ENCODE measurements at regions not wholly inside any gene's neighbourhood (a gene's known extent, or its start where the extent isn't known, plus 50 kb on each side); places are given as distances from the start of the nearest gene placed in this dataset.

DNA sequence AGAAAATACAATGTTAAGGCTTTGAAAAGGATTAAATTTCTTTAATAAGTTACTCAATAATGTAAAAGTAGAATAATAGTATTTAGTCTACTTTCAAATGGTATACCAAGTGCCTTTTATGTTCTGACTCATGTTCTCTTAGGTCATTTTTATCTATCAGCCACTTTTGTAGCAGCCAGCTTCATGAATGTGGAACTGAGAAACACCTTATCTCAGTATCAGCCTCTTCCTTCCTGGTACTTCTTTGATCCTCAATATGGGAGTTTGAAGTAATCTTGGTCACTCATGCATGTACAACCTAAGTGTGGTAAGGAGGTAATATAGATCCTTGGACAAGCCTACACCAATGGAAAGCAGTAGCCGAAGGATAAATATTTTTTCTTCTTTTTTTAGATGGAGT lies 180.4 kb upstream of the NRXN1 start:
- TF ChIP-seq CTCF (IDR thresholded peaks at IDR 0.05) = no peak
- Histone ChIP-seq H3K4me1 (no peaks in the 10 kb centered on the region), H3K36me3 (ENCODE audit: insufficient read depth in 1 of 2, low read depth in 1 of 2) (no peaks in the 10 kb centered on the region), H3K27ac (no peak overlapping the region), H3K27me3 (ENCODE audit: insufficient read depth in 3 of 3, low read length in 2 of 3) (peaks cover 0 to 2% (median 0%) of the 10 kb centered on the region in 3 donors), H3K9me3 (no peaks in the 10 kb centered on the region), H3K4me3 (no peak overlapping the region)
- ATAC-seq (no peak), DNase-seq (no peak)
- WGBS, 3 donors = 83 to 93% (median 92%) methylated on average over 1 of the region's 1 CpG
- intact Hi-C loops (cut with DNase I) = no loop called here

DNA sequence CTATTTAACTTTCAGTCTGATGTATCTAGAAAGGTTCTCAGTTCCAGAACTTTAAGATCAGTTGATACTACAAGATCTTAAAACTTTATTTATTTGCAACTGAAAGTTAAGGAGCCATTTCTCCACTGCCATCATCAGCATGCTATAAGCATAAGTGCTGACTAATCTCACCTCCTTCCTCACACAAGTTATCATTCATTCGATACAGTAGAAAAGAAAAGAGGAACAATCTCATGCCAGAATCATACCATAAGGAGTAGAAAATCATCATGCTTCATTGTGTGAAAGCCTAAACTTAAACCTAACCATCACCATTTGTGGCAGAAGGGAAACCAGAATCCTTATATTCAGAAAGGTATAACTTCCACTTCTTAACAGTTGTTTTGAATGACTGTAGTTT lies 176.6 kb upstream of the NRXN1 start:
- no peaks in the 10 kb centered on the region for H3K36me3 ChIP-seq (ENCODE audit: insufficient read depth in 1 of 2, low read depth in 1 of 2)
- no peak for TF ChIP-seq CTCF (IDR thresholded peaks at IDR 0.05)
- 67 to 78% (median 73%) methylated on average over 1 of the region's 1 CpG for WGBS, 3 donors
- H3K27ac ChIP-seq = no peak overlapping the region
- H3K27me3 ChIP-seq (ENCODE audit: insufficient read depth in 3 of 3, low read length in 2 of 3) = peaks cover 0 to 2% (median 0%) of the 10 kb centered on the region in 3 donors
- no peak for ATAC-seq
- no peak for DNase-seq
- H3K9me3 ChIP-seq = no peaks in the 10 kb centered on the region
- intact Hi-C loops (cut with DNase I) = no loop called here
- no peak overlapping the region for H3K4me3 ChIP-seq
- no peaks in the 10 kb centered on the region for H3K4me1 ChIP-seq

DNA sequence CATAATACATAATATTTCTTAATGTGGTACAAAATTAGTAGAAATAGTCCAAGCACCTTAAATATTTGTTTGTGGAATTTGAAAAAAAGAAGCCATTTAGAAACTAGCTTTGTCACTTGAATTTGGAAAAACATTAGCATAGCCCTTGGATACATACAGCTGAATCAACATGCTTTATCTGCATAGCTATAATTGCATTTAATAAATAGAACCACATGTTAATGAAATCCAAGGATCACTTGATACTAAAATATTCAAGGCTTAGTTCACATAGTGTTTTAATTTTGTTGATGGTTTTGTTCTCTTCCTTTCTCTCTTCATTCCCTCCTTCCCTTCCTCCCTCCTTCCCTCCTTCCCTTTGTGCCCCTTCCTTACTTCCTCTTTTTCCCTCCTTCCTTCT lies 169.4 kb upstream of the NRXN1 start:
- intact Hi-C loops (cut with DNase I) = no loop called here
- no peaks in the 10 kb centered on the region for H3K36me3 ChIP-seq (ENCODE audit: insufficient read depth in 1 of 2, low read depth in 1 of 2)
- no peaks in the 10 kb centered on the region for H3K27me3 ChIP-seq (ENCODE audit: insufficient read depth in 3 of 3, low read length in 2 of 3)
- DNase-seq (no peak), ATAC-seq (no peak)
- no peaks in the 10 kb centered on the region for H3K9me3 ChIP-seq
- H3K27ac ChIP-seq = no peak overlapping the region
- no peak overlapping the region for H3K4me3 ChIP-seq
- TF ChIP-seq CTCF (IDR thresholded peaks at IDR 0.05) = no peak
- H3K4me1 ChIP-seq = no peaks in the 10 kb centered on the region

DNA sequence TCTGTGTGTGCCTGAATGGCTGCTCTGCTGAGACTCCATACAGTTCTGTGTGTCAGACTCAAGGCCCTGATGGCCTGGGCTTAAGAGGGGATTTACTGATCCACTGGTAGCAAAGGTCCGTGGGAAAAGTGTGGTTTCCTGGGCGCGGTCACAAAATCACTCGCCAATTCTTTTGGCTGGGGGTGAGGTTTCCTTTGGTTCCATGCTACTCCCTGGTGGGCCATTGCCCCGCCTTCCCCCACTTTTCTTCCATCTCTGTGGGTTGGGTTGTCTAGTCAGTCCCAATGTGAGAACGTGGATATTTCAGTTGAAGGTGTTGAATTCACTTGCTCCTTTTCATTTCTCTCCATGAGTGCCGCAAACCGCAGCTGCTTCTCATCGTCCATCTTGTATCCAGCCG lies 162.7 kb upstream of the NRXN1 start:
- no peak overlapping the region for H3K27ac ChIP-seq
- intact Hi-C loops (cut with DNase I) = no loop called here
- no peak for TF ChIP-seq CTCF (IDR thresholded peaks at IDR 0.05)
- no peaks in the 10 kb centered on the region for H3K27me3 ChIP-seq (ENCODE audit: insufficient read depth in 3 of 3, low read length in 2 of 3)
- no peaks in the 10 kb centered on the region for H3K4me1 ChIP-seq
- no peaks in the 10 kb centered on the region for H3K36me3 ChIP-seq (ENCODE audit: insufficient read depth in 1 of 2, low read depth in 1 of 2)
- no peak overlapping the region for H3K4me3 ChIP-seq
- 88 to 90% (median 89%) methylated on average over 10 of the region's 10 CpGs for WGBS, 3 donors
- ATAC-seq (no peak), DNase-seq (no peak)
- H3K9me3 ChIP-seq = no peaks in the 10 kb centered on the region

- no peak for TF ChIP-seq CTCF (IDR thresholded peaks at IDR 0.05)
- no peak overlapping the region for H3K4me3 ChIP-seq
- intact Hi-C loops (cut with DNase I) = no loop called here
- H3K4me1 ChIP-seq = no peaks in the 10 kb centered on the region
- H3K27me3 ChIP-seq (ENCODE audit: insufficient read depth in 3 of 3, low read length in 2 of 3) = no peaks in the 10 kb centered on the region
- DNase-seq (no peak), ATAC-seq (no peak)
- no peaks in the 10 kb centered on the region for H3K9me3 ChIP-seq
- no peaks in the 10 kb centered on the region for H3K36me3 ChIP-seq (ENCODE audit: insufficient read depth in 1 of 2, low read depth in 1 of 2)
- H3K27ac ChIP-seq = no peak overlapping the region
Observed at GRCh38 chr2:51170273-51170672, 138.3 kb upstream of the NRXN1 start.

All from psoas muscle (tissue), 7 donors.